ENCODE measurements at regions not wholly inside any gene's neighbourhood (a gene's known extent, or its start where the extent isn't known, plus 50 kb on each side); places are given as distances from the start of the nearest gene placed in this dataset.

GRCh38 chr15:62834686-62835329 lies 207.7 kb upstream of the TPM1 start:
- no peak overlapping the region for H3K27ac ChIP-seq (ENCODE audit: low read depth, low read length)
- Mint-ChIP-seq H3K4me3 (ENCODE audit: unreplicated experiment) (no peak overlapping the region), H3K27ac (ENCODE audit: unreplicated experiment) (no peak overlapping the region), H3K27me3 (ENCODE audit: low read depth, unreplicated experiment) (no peaks in the 10 kb centered on the region), H3K4me1 (ENCODE audit: low read depth, unreplicated experiment) (no peaks in the 10 kb centered on the region), H3K9me3 (ENCODE audit: unreplicated experiment) (no peaks in the 10 kb centered on the region), H3K36me3 (ENCODE audit: low read depth, unreplicated experiment) (peaks cover 34% of the 10 kb centered on the region)
- H4K20me1 ChIP-seq (ENCODE audit: insufficient read depth, low read length), result no peaks in the 10 kb centered on the region
- H2AFZ ChIP-seq (ENCODE audit: low read depth, low read length), result no peak overlapping the region
- peak; percentile 43 for DNase-seq (ENCODE audit: low read depth)
- H3K4me1 ChIP-seq (ENCODE audit: insufficient read depth, low read length), result no peaks in the 10 kb centered on the region
- FAIRE-seq, result no peak
- H3K4me2 ChIP-seq (ENCODE audit: low read length), result no peak overlapping the region
- H3K9me3 ChIP-seq (ENCODE audit: insufficient read depth, low read depth, low read length), result no peaks in the 10 kb centered on the region
- H3K9ac ChIP-seq (ENCODE audit: low read length), result no peak overlapping the region
- H3K27me3 ChIP-seq (ENCODE audit: insufficient read depth, low read length), result no peaks in the 10 kb centered on the region
- H3K79me2 ChIP-seq (ENCODE audit: insufficient read depth, low read length), result no peaks in the 10 kb centered on the region
- TF ChIP-seq EZH2 (IDR thresholded peaks at IDR 0.05; ENCODE audit: insufficient read depth, low read length), result no peak
- TF ChIP-seq, protein P1, sequence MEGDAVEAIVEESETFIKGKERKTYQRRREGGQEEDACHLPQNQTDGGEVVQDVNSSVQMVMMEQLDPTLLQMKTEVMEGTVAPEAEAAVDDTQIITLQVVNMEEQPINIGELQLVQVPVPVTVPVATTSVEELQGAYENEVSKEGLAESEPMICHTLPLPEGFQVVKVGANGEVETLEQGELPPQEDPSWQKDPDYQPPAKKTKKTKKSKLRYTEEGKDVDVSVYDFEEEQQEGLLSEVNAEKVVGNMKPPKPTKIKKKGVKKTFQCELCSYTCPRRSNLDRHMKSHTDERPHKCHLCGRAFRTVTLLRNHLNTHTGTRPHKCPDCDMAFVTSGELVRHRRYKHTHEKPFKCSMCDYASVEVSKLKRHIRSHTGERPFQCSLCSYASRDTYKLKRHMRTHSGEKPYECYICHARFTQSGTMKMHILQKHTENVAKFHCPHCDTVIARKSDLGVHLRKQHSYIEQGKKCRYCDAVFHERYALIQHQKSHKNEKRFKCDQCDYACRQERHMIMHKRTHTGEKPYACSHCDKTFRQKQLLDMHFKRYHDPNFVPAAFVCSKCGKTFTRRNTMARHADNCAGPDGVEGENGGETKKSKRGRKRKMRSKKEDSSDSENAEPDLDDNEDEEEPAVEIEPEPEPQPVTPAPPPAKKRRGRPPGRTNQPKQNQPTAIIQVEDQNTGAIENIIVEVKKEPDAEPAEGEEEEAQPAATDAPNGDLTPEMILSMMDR (IDR thresholded peaks at IDR 0.05; ENCODE audit: insufficient read depth, low read depth, low read length), result no peak
- peaks cover 3% of the 10 kb centered on the region for H3K36me3 ChIP-seq (ENCODE audit: insufficient read depth, low read length)
- no peak overlapping the region for H3K4me3 ChIP-seq (ENCODE audit: insufficient read depth, low read depth, low read length)

DNA sequence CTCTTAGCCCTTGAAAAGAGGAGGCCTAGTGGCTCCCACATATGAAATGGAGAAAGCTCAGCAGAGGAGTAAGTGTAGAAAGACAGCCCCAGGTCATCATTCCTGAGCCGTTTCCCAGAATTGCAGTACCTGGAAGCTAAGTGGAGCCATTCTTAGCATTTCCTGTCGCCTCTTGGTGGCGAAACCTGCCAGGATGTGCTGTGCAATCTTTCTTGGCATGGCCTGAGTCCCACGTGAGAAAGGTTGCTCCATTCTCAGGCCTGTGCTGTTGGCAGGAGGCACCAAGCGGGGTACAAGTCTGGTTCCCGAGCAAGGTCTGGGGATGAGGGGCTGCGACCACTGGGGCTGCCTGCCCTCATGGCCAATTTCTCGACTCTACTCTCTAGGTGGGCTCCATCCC lies 207.2 kb upstream of the TPM1 start:
- Histone ChIP-seq H4K20me1 (ENCODE audit: insufficient read depth, low read length) (no peaks in the 10 kb centered on the region), H3K9ac (ENCODE audit: low read length) (no peak overlapping the region), H3K79me2 (ENCODE audit: insufficient read depth, low read length) (no peaks in the 10 kb centered on the region), H3K9me3 (ENCODE audit: insufficient read depth, low read depth, low read length) (no peaks in the 10 kb centered on the region), H3K27ac (ENCODE audit: low read depth, low read length) (no peak overlapping the region), H2AFZ (ENCODE audit: low read depth, low read length) (no peak overlapping the region), H3K36me3 (ENCODE audit: insufficient read depth, low read length) (peaks cover 3% of the 10 kb centered on the region), H3K4me1 (ENCODE audit: insufficient read depth, low read length) (no peaks in the 10 kb centered on the region), H3K4me2 (ENCODE audit: low read length) (no peak overlapping the region), H3K4me3 (ENCODE audit: insufficient read depth, low read depth, low read length) (no peak overlapping the region), H3K27me3 (ENCODE audit: insufficient read depth, low read length) (no peaks in the 10 kb centered on the region)
- no peak for DNase-seq (ENCODE audit: low read depth)
- H3K9me3 Mint-ChIP-seq (ENCODE audit: unreplicated experiment), result no peaks in the 10 kb centered on the region
- no peak for FAIRE-seq
- H3K27me3 Mint-ChIP-seq (ENCODE audit: low read depth, unreplicated experiment), result no peaks in the 10 kb centered on the region
- peaks cover 35% of the 10 kb centered on the region for H3K36me3 Mint-ChIP-seq (ENCODE audit: low read depth, unreplicated experiment)
- TF ChIP-seq, protein P1 (IDR thresholded peaks at IDR 0.05; ENCODE audit: insufficient read depth, low read depth, low read length), result no peak
- no peak for TF ChIP-seq EZH2 (IDR thresholded peaks at IDR 0.05; ENCODE audit: insufficient read depth, low read length)
- no peak overlapping the region for H3K27ac Mint-ChIP-seq (ENCODE audit: unreplicated experiment)
- peaks cover 2% of the 10 kb centered on the region for H3K4me1 Mint-ChIP-seq (ENCODE audit: low read depth, unreplicated experiment)
- no peak overlapping the region for H3K4me3 Mint-ChIP-seq (ENCODE audit: unreplicated experiment)

GRCh38 chr15:62835762-62836161 lies 206.8 kb upstream of the TPM1 start:
- H3K4me3 Mint-ChIP-seq (ENCODE audit: unreplicated experiment), result no peak overlapping the region
- peaks cover 37% of the 10 kb centered on the region for H3K36me3 Mint-ChIP-seq (ENCODE audit: low read depth, unreplicated experiment)
- H3K9me3 Mint-ChIP-seq (ENCODE audit: unreplicated experiment), result no peaks in the 10 kb centered on the region
- Histone ChIP-seq H4K20me1 (ENCODE audit: insufficient read depth, low read length) (no peaks in the 10 kb centered on the region), H3K36me3 (ENCODE audit: insufficient read depth, low read length) (peaks cover 3% of the 10 kb centered on the region), H2AFZ (ENCODE audit: low read depth, low read length) (no peak overlapping the region), H3K9ac (ENCODE audit: low read length) (no peak overlapping the region), H3K4me3 (ENCODE audit: insufficient read depth, low read depth, low read length) (no peak overlapping the region), H3K79me2 (ENCODE audit: insufficient read depth, low read length) (no peaks in the 10 kb centered on the region), H3K27me3 (ENCODE audit: insufficient read depth, low read length) (no peaks in the 10 kb centered on the region), H3K4me2 (ENCODE audit: low read length) (no peak overlapping the region), H3K9me3 (ENCODE audit: insufficient read depth, low read depth, low read length) (no peaks in the 10 kb centered on the region), H3K4me1 (ENCODE audit: insufficient read depth, low read length) (peaks cover 3% of the 10 kb centered on the region), H3K27ac (ENCODE audit: low read depth, low read length) (no peak overlapping the region)
- no peak overlapping the region for H3K27ac Mint-ChIP-seq (ENCODE audit: unreplicated experiment)
- peaks cover 6% of the 10 kb centered on the region for H3K4me1 Mint-ChIP-seq (ENCODE audit: low read depth, unreplicated experiment)
- no peak for TF ChIP-seq EZH2 (IDR thresholded peaks at IDR 0.05; ENCODE audit: insufficient read depth, low read length)
- TF ChIP-seq, protein P1 (IDR thresholded peaks at IDR 0.05; ENCODE audit: insufficient read depth, low read depth, low read length), result no peak
- DNase-seq (ENCODE audit: low read depth) (no peak), FAIRE-seq (no peak)
- no peaks in the 10 kb centered on the region for H3K27me3 Mint-ChIP-seq (ENCODE audit: low read depth, unreplicated experiment)
